HG02885 (cell line): ENCODE measurements at regions not wholly inside any gene's neighbourhood (a gene's known extent, or its start where the extent isn't known, plus 50 kb on each side); places are given as distances from the start of the nearest gene placed in this dataset.
"Not testable (repeated sequence)": the region's sequence is repeated elsewhere in the genome, so short reads cannot be mapped to it uniquely, and the experiment has no call there.

Experiments used
- ATAC-seq: cut with Tn5 transposase; IDR thresholded peaks from one replicate; pipeline ENCODE4 v1.9.1; 2021; ENCODE audit warnings: mild to moderate bottlenecking; ENCODE audit not compliant: unreplicated experiment, poor library complexity

DNA sequence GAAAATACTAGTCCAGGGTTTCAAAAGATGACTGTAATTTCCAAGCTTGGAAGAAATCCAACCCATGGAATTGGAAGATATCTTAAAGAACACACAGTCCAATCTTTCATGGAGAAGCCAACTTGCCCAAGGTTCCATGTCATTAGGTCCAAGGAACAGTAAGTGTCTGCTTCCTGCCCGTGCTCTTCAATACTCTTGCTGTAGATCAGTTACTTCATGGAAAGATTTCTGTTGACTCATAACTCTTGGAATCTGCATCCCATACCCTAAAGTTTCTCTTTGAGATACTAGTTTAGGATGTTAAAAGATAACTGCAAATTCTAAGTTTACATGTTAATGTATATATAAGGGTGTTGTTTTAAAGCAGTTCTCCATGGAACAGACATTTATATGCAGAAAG lies 127.9 kb upstream of the SLC13A1 start:
- ATAC-seq: no peak

- ATAC-seq: no peak
Observed at GRCh38 chr7:123324283-123324682, 124.5 kb upstream of the SLC13A1 start.

GRCh38 chr7:123323689-123324088 lies 123.9 kb upstream of the SLC13A1 start:
- ATAC-seq: no peak

- ATAC-seq: not testable (repeated sequence)
Observed at GRCh38 chr7:123321578-123321977, 121.8 kb upstream of the SLC13A1 start.

DNA sequence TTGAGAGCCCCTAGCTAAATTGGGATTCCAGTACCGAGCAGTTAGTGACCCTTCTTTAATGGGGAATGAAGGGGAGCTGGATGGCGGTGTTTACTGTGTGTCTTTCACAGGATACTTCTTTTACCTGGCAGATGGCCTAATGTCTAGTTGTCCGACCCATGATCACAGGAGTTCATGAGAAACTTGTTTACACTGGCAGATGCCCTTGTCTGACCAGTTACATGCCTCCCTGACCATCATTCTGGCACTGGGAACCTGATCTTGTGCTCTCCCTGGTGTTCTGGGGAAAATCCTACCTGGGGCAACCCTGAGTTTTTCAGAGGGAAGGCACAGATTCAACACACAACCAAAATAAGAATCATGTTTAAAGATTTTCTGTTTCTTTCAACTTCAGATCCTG lies 120.1 kb upstream of the SLC13A1 start:
- no peak for ATAC-seq

DNA sequence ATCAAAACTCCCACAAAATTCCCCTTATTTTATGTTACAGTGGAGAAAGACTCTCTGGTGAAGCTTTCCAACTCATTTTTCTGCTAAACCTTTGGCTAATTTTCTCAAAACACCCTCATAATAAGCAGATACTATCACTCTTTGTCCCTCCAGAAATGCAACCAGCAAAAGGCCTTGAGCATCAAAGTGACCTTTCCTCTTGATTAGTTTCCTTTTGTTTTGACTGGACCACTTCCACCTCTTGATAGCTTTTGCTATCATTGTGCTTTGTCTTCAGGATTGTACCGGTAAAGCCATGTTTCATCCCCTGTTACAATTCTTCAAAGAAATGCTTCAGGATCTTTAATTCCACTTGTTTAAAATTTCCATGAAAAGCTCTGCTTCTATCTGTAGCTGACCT lies 115.1 kb upstream of the SLC13A1 start:
- no peak for ATAC-seq

GRCh38 chr7:123308254-123308951 lies 108.6 kb upstream of the SLC13A1 start:
- no peak for ATAC-seq

GRCh38 chr7:123305840-123306375 lies 106.1 kb upstream of the SLC13A1 start:
- ATAC-seq: no peak

- ATAC-seq: no peak
Observed at GRCh38 chr7:123303926-123304325, 104.2 kb upstream of the SLC13A1 start.

DNA sequence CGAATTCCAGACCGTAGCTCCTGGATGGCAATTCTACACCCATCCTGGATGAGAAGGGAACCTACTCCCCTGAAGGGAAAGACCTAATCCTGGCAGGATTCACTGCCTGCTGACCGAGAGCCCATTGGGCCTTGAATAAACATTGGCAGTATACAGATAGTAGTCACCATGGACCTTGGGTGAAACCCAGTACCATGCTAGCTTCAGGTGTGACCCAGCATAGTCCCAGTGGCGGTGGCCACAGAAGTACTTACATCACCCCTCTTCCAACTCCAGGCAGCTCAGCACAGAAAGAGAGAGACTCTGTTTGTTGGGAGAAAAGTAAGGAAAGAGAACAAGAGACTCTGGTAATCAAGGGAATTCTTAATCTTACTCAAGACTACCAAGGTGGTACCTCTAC lies 97.2 kb upstream of the SLC13A1 start:
- no peak for ATAC-seq

- ATAC-seq: no peak
Observed at GRCh38 chr7:123293710-123294109, 93.9 kb upstream of the SLC13A1 start.

GRCh38 chr7:123292227-123292626 lies 92.5 kb upstream of the SLC13A1 start:
- ATAC-seq: no peak

- no peak for ATAC-seq
Observed at GRCh38 chr7:123289200-123289599, 89.4 kb upstream of the SLC13A1 start.

DNA sequence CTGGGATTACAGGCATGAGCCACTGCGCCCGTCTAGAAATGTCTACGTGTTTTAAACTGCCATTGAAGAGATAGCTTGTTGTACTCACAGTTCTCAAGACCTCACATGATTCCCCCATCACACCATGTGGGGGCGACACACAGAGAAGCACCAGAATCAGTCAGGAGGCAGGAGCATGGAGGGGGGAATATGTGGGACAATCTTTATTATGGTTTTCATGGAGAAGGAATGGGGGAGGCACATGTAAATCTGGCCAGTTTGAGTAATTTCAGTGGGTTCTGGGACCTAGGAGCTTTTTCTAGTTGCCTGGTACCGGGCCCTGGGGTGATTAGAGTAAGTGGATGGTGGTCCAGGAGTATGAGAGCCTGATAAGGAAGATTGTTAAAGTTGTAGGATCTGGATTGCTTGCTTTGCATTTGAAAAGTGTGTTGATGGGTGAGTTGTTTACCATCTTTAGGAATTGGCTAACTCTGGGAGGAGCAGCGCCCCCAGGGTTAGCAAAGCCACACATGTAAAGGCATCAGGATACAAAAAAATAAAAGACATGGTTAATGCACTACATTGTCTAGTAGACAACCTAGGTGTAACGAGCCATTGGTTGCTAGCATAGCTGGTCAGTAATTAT lies 85.4 kb upstream of the SLC13A1 start:
- no peak for ATAC-seq

GRCh38 chr7:123283373-123283772 lies 83.6 kb upstream of the SLC13A1 start:
- no peak for ATAC-seq

DNA sequence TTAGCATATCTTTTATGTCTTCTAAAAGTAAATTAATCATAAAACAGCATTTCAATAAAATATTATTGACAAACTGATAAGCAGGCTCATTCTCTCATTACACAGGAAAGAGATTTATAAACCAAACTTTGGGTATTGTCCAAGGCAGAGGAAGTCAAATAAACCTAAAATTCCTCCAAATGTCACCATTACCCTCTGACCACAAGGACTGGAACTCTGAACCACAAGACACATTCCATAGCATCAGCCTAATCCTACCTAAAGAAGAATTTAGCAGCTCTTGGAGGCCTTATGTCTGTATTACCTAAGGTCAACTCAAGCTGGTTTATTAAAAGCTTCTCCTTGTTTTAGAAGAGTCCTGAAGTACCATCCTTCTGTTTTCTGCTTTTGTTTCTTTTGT lies 82.4 kb upstream of the SLC13A1 start:
- no peak for ATAC-seq

DNA sequence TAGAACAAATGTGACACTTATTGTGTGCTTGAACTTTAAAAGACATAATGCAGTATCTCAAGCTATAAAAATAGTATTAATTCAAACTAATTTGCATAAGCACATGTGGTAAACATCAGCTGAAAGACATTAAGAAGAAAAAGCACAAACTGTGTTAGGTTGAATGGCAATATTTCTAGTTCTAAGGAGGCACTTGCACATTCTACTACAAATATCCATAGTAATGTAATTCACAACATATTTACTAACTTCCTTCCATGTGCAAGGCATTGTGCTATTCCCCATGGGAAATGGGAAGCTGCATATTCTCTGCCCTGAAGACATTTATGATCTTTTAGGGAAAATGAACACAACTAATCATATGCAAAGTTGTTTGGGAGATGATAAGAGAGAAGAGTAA lies 80.2 kb upstream of the SLC13A1 start:
- no peak for ATAC-seq

DNA sequence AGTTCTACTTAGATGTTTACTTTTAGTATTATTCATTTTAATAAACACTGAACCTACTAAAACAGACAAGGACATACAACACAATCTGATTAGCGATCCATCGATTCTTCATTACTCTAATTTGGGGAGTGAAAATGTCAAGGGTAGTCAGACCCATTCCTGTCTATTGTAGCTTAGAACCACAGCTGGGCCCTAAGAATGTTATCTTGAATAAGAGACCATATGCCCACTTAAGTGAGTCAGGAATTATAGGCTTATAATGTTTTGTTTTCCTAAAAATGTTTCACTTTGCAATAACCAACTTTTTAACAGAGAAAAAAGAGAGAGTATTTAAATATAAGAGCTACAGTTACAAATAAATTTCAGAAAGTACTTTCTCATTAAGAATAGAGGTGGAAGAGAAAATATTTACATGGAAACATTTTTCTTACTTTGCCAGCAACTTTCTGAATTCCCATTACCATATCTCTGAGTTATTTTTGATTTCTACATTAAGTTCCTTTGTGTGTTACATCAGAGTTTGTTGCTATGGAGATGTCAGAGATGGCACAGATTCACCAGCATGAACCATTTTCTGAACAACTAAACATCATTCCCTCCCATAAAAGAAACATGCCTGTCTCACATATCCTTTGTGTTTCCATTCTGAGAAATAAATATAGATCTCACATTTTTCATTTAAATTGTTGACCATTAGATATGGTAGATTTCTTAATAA lies 75.4 kb upstream of the SLC13A1 start:
- no peak for ATAC-seq

GRCh38 chr7:123273185-123273584 lies 73.4 kb upstream of the SLC13A1 start:
- ATAC-seq: no peak

DNA sequence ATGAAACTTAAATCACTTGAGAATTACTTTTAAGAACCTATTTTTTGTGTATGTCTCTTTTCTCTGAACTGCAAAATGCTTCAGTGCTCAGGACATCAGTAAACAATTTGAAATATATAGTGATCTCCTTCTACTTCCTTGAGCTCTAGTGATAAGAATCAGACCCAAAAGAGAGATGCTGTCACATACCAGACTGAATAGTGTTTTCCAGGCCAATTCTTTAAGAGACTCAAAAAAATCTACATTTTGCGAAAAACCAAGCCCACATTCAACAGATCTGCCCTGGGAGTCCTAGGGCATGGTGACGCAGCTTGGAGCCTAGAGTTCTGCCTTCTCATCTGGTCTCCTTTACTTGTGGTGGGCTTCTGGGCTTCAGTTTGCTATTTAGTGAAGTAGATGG lies 72.1 kb upstream of the SLC13A1 start:
- no peak for ATAC-seq

DNA sequence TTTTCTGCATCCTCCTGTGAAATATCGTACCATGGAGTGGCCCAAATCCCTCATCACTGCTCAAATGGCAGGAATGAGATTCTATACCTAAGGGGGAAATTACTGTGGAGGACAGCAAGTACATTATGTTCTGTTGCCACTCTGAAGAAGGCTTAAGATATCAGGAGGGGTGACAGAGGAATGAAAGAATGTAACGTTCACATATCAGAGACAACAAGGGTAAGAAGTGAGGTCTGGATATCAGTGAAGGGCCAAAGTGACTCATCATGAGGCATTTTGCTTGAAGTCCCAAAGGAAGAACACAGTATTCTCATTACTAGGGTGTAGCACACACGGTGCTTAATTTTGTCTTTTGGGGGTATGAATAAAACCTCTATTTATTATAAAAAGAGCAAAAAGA lies 71.5 kb upstream of the SLC13A1 start:
- no peak for ATAC-seq
